ENCODE measurements at regions not wholly inside any gene's neighbourhood (a gene's known extent, or its start where the extent isn't known, plus 50 kb on each side); places are given as distances from the start of the nearest gene placed in this dataset.

DNA sequence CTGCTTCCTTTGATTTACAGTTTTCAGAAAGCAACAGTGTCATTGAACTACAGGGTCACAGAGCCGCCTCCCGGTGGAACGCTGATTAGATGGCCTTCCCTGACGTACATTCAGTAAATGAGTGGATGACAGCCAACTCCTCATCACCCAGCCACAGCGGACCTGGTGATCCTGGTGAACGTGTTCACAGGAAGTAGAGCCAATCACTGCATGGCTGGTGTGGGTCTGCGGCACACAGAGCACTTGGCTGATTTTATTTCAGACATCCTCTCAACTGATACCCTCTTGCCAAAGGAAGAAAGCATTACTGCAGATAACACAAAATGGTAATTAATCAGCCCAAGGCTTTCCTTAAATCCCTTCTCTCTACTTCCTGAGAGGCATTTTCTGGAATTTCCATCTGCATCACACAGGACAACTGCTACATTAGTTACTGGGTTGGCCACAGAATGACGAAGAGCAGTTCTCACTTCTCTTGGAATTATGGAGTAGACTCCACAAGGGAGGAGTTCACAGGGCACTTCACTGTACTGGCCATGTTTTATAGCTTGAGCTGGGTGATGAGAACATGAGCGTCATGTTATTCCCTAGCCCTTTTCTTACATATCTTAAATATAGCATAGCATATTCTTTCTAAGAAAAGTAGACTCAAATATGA, 84.0 kb upstream of the SLC7A1 start:
- DNase-seq (ENCODE audit: low read depth) = no peak
- no peaks in the 10 kb centered on the region for H3K36me3 ChIP-seq (ENCODE audit: control insufficient read depth, insufficient read depth, low read length)
- H3K27me3 ChIP-seq (ENCODE audit: control insufficient read depth, insufficient read depth, low read length) = no peaks in the 10 kb centered on the region
- no peak overlapping the region for H3K4me3 ChIP-seq (ENCODE audit: low read depth, low read length)
- TF ChIP-seq, protein P1, sequence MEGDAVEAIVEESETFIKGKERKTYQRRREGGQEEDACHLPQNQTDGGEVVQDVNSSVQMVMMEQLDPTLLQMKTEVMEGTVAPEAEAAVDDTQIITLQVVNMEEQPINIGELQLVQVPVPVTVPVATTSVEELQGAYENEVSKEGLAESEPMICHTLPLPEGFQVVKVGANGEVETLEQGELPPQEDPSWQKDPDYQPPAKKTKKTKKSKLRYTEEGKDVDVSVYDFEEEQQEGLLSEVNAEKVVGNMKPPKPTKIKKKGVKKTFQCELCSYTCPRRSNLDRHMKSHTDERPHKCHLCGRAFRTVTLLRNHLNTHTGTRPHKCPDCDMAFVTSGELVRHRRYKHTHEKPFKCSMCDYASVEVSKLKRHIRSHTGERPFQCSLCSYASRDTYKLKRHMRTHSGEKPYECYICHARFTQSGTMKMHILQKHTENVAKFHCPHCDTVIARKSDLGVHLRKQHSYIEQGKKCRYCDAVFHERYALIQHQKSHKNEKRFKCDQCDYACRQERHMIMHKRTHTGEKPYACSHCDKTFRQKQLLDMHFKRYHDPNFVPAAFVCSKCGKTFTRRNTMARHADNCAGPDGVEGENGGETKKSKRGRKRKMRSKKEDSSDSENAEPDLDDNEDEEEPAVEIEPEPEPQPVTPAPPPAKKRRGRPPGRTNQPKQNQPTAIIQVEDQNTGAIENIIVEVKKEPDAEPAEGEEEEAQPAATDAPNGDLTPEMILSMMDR (IDR thresholded peaks at IDR 0.05; ENCODE audit: insufficient read depth, low read length, poor library complexity, severe bottlenecking) = no peak

DNA sequence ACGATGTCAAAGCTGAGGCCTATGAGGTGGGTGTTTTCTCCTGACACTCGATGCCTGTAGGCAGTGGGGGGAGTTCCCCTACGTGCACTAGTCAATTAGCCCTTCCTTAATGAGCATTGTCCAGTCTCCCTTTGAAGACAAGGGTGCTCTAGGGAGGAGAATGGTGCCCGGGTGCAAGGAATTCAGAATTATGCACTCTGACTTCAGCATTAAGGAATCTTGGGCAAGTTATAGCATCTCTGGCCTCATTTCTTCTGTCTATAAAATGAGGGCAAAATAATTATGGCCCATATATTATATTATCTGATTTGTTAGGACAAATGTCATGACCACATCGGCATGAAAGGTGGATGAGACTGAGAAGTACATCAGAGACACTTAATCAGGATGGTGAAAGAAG, 82.1 kb upstream of the SLC7A1 start:
- Histone ChIP-seq H3K4me3 (ENCODE audit: low read depth, low read length) (no peak overlapping the region), H3K36me3 (ENCODE audit: control insufficient read depth, insufficient read depth, low read length) (no peaks in the 10 kb centered on the region), H3K27me3 (ENCODE audit: control insufficient read depth, insufficient read depth, low read length) (no peaks in the 10 kb centered on the region)
- DNase-seq (ENCODE audit: low read depth) = no peak
- TF ChIP-seq, protein P1 (IDR thresholded peaks at IDR 0.05; ENCODE audit: insufficient read depth, low read length, poor library complexity, severe bottlenecking) = no peak

DNA sequence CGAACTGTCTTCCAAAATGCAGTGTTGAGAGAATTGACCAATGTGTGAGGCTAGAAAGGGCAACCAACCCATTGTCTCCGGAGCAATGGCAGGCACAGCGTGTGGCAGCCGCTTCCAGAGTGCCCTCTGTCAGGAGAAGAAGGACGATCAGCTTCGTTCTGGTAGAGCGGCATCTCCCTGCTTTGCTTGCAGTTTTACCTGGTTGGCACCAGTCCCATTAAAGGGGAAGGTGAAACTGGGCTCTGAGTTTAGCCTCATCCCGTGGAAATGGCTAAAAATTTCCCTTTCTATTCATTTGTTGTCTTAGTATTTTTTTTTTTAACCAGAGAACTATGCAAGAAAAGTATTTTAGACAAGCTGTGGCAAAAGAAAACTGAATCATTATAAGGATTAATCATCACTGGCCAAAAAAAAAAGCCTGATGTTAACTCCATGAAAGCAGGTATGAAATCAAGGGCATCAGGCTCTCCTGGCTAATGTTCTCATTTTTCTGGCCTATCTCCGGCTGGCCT, 81.5 kb upstream of the SLC7A1 start:
- no peaks in the 10 kb centered on the region for H3K27me3 ChIP-seq (ENCODE audit: control insufficient read depth, insufficient read depth, low read length)

DNA sequence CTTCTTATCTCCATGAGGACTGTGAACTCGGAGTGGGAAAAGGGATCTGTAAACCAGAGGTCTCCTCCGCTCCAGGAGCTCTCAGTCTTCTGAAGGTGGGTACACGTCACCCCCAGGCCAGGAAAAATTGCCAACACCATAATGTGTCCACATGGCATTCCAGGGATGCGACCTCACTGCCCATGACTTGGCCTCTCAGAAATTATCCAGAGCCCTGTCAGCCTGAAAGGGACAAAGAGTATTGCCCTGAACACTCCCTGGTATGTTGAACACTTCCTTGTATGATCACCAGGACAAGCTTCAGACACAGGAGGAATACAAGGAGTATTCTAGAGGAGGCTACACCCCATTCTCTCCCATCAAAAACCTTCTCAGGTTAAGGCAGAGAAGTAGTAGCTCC, 81.0 kb upstream of the SLC7A1 start:
- TF ChIP-seq, protein P1 (IDR thresholded peaks at IDR 0.05; ENCODE audit: insufficient read depth, low read length, poor library complexity, severe bottlenecking) = no peak
- H3K27me3 ChIP-seq (ENCODE audit: control insufficient read depth, insufficient read depth, low read length) = no peaks in the 10 kb centered on the region
- no peak overlapping the region for H3K4me3 ChIP-seq (ENCODE audit: low read depth, low read length)
- no peaks in the 10 kb centered on the region for H3K36me3 ChIP-seq (ENCODE audit: control insufficient read depth, insufficient read depth, low read length)
- no peak for DNase-seq (ENCODE audit: low read depth)

More for the DNA sequence above, 81.5 kb upstream of the SLC7A1 start:
- no peak for DNase-seq (ENCODE audit: low read depth)
- H3K4me3 ChIP-seq (ENCODE audit: low read depth, low read length) = no peak overlapping the region
- no peaks in the 10 kb centered on the region for H3K36me3 ChIP-seq (ENCODE audit: control insufficient read depth, insufficient read depth, low read length)
- TF ChIP-seq, protein P1 (IDR thresholded peaks at IDR 0.05; ENCODE audit: insufficient read depth, low read length, poor library complexity, severe bottlenecking) = no peak

DNA sequence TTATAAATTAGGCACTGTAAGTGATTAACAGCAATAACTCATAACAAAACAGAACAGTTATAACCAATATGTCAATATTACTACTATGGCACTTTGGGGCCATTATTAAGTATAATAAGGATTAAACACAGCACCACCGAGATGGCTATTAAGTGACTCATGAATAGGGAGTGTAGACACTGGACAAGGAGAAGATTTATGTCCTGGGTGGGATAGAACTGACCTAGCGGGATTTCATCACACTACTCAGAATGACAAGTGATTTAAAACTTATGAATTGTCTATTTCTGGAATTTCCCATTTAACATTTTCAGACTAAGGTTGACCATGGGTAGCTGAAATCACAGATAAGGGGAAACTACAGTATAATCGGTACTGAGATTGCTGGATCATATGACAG, 79.0 kb upstream of the SLC7A1 start:
- Histone ChIP-seq H3K4me3 (ENCODE audit: low read depth, low read length) (no peak overlapping the region), H3K27me3 (ENCODE audit: control insufficient read depth, insufficient read depth, low read length) (no peaks in the 10 kb centered on the region), H3K36me3 (ENCODE audit: control insufficient read depth, insufficient read depth, low read length) (no peaks in the 10 kb centered on the region)
- TF ChIP-seq, protein P1 (IDR thresholded peaks at IDR 0.05; ENCODE audit: insufficient read depth, low read length, poor library complexity, severe bottlenecking) = no peak
- DNase-seq (ENCODE audit: low read depth) = no peak

DNA sequence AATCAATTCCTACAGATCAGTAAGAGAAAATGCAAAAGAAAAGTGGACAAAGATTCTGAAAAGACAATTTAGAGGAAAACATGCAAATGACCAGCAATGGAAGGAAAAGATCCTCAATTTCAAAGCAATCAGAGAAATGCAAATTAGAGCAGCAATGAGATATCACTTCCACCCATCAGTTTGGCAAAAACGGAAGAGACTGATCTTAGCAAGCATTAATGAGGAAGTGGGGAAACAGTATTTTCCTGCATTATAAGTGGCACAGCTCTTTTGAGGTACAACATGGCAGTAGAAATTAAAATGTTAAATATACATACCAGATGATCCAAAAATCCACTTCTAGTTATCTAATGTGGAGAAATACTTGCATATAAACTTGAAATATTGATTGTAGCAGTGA, 69.1 kb upstream of the SLC7A1 start:
- Histone ChIP-seq H3K36me3 (ENCODE audit: control insufficient read depth, insufficient read depth, low read length) (no peaks in the 10 kb centered on the region), H3K4me3 (ENCODE audit: low read depth, low read length) (no peak overlapping the region), H3K27me3 (ENCODE audit: control insufficient read depth, insufficient read depth, low read length) (no peaks in the 10 kb centered on the region)
- DNase-seq (ENCODE audit: low read depth) = no peak
- TF ChIP-seq, protein P1 (IDR thresholded peaks at IDR 0.05; ENCODE audit: insufficient read depth, low read length, poor library complexity, severe bottlenecking) = no peak
